Mesendoderm (in vitro differentiated cells): ENCODE measurements at regions not wholly inside any gene's neighbourhood (a gene's known extent, or its start where the extent isn't known, plus 50 kb on each side); places are given as distances from the start of the nearest gene placed in this dataset.

Experiments
- DNase-seq: peaks from one replicate; pipeline ENCODE4 v3.0.0; 2013
- H2AK5ac ChIP-seq: 2 replicates; pipeline ENCODE4 v1.6.1; 2013; ENCODE audit warnings: low read length, inconsistent platforms
- H2BK120ac ChIP-seq: 2 replicates; pipeline ENCODE4 v1.6.1; 2013; ENCODE audit warnings: low read depth, mild to moderate bottlenecking, low read length, moderate library complexity, mixed read lengths
- H2BK15ac ChIP-seq: replicated peaks from 2 replicates; pipeline ENCODE4 v1.6.1; 2013; ENCODE audit warnings: low read depth, mild to moderate bottlenecking, moderate library complexity
- H2BK5ac ChIP-seq: 2 replicates; pipeline ENCODE4 v1.6.1; 2013; ENCODE audit warnings: low read length, inconsistent platforms
- H3K18ac ChIP-seq: 2 replicates; pipeline ENCODE4 v1.6.1; 2013; ENCODE audit warnings: mild to moderate bottlenecking, low read length, mixed read lengths
- H3K23ac ChIP-seq: one replicate; pipeline ENCODE4 v1.6.1; 2013; ENCODE audit warnings: low read length
- H3K27ac ChIP-seq: 2 replicates; pipeline ENCODE4 v1.5.1; 2013; ENCODE audit warnings: low read depth, mild to moderate bottlenecking, inconsistent platforms, low read length, moderate library complexity
- H3K27me3 ChIP-seq: 2 replicates; pipeline ENCODE4 v1.6.1; 2013; ENCODE audit warnings: low read length, control low read depth, mild to moderate bottlenecking, inconsistent platforms; ENCODE audit not compliant: insufficient read depth, poor library complexity
- H3K36me3 ChIP-seq: 2 replicates; pipeline ENCODE4 v1.6.1; 2013; ENCODE audit warnings: low read length, inconsistent platforms; ENCODE audit not compliant: control insufficient read depth, insufficient read depth
- H3K4ac ChIP-seq: one replicate; pipeline ENCODE4 v1.6.1; 2013; ENCODE audit warnings: low read depth, mild to moderate bottlenecking, low read length, moderate library complexity
- H3K4me1 ChIP-seq: 2 replicates; pipeline ENCODE4 v1.6.1; 2013; ENCODE audit warnings: low read depth, low read length, inconsistent platforms; ENCODE audit not compliant: control insufficient read depth
- H3K4me2 ChIP-seq: 2 replicates; pipeline ENCODE4 v1.6.1; 2013; ENCODE audit warnings: low read length
- H3K4me3 ChIP-seq: 2 replicates; pipeline ENCODE4 v1.5.1; 2013; ENCODE audit warnings: mild to moderate bottlenecking, low read length
- H3K56ac ChIP-seq: one replicate; pipeline ENCODE4 v1.6.1; 2013; ENCODE audit warnings: low read length
- H3K79me1 ChIP-seq: 2 replicates; pipeline ENCODE4 v1.6.1; 2013; ENCODE audit warnings: low read length, inconsistent platforms
- H3K79me2 ChIP-seq: 2 replicates; pipeline ENCODE4 v1.6.1; 2013; ENCODE audit warnings: mild to moderate bottlenecking, low read length; ENCODE audit not compliant: control insufficient read depth, insufficient read depth
- H3K9ac ChIP-seq: 2 replicates; pipeline ENCODE4 v1.6.1; 2013; ENCODE audit warnings: low read length, inconsistent platforms
- H4K5ac ChIP-seq: one replicate; pipeline ENCODE4 v1.6.1; 2013; ENCODE audit warnings: low read length
- H4K8ac ChIP-seq: one replicate; pipeline ENCODE4 v1.6.1; 2013; ENCODE audit warnings: low read depth, mild to moderate bottlenecking, control low read depth, low read length, moderate library complexity
- WGBS: extraction: QIAGEN DNeasy Blood & Tissue Kit; methylation state at CpG from one replicate; pipeline ENCODE4 v1.1.7; 2013; ENCODE audit warnings: low lambda C conversion rate, missing lambda C conversion rate; ENCODE audit not compliant: insufficient coverage; ENCODE audit errors: extremely low coverage; 5-methylcytosine and 5-hydroxymethylcytosine counted together

GRCh38 chr18:24958001-24958400, 394.0 kb downstream of the ZNF521 start:
- no peaks in the 10 kb centered on the region for H3K36me3 ChIP-seq
- H3K27ac ChIP-seq: no peak overlapping the region
- H3K4me2 ChIP-seq: no peak overlapping the region
- H3K18ac ChIP-seq: no peak overlapping the region
- no peaks in the 10 kb centered on the region for H3K4me1 ChIP-seq
- H4K5ac ChIP-seq: no peak overlapping the region
- no peak overlapping the region for H4K8ac ChIP-seq
- no peak overlapping the region for H2BK15ac ChIP-seq
- WGBS: no CpG with 5 or more reads among the region's 2 CpGs
- peak; percentile 79 for DNase-seq
- no peak overlapping the region for H3K56ac ChIP-seq
- H3K9ac ChIP-seq: no peak overlapping the region
- no peaks in the 10 kb centered on the region for H3K27me3 ChIP-seq
- no peak overlapping the region for H3K23ac ChIP-seq
- H2BK5ac ChIP-seq: peak overlapping the region; percentile 1
- H3K79me1 ChIP-seq: no peaks in the 10 kb centered on the region
- no peak overlapping the region for H3K4me3 ChIP-seq
- H2AK5ac ChIP-seq: no peak overlapping the region
- H3K4ac ChIP-seq: no peak overlapping the region
- no peak overlapping the region for H2BK120ac ChIP-seq
- no peaks in the 10 kb centered on the region for H3K79me2 ChIP-seq

DNA sequence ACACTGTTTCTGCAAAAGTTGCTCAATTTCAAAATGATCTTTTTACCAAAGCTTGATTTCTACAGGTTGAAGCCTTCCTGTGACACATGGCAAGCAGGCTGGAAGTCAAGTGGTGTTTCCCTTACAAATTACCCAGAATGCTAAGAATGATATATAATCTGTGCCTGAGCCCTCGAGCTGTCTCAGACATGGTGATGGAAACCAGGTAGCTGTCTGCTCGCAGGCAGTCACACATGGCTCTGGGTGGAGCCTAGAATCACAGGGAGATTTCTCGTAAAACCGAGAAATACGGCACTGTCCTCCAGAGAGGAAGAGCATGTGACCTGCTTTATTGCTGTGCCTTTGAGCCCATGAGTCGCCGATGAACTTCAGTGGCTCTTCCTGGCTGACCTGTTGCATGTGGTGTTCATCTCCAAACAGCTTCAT, 392.9 kb downstream of the ZNF521 start:
- DNase-seq: peak; percentile 35
- no peak overlapping the region for H3K18ac ChIP-seq
- no peak overlapping the region for H3K9ac ChIP-seq
- H2BK5ac ChIP-seq: no peak overlapping the region
- no peaks in the 10 kb centered on the region for H3K36me3 ChIP-seq
- peak overlapping the region; percentile 5 for H3K4ac ChIP-seq
- no peak overlapping the region for H3K4me3 ChIP-seq
- H4K8ac ChIP-seq: no peak overlapping the region
- no peak overlapping the region for H3K4me2 ChIP-seq
- peak overlapping the region; percentile 33 for H2BK120ac ChIP-seq
- no peak overlapping the region for H3K56ac ChIP-seq
- no peak overlapping the region for H3K27ac ChIP-seq
- no peaks in the 10 kb centered on the region for H3K79me1 ChIP-seq
- no CpG with 5 or more reads among the region's 7 CpGs for WGBS
- no peaks in the 10 kb centered on the region for H3K79me2 ChIP-seq
- no peaks in the 10 kb centered on the region for H3K27me3 ChIP-seq
- no peak overlapping the region for H2BK15ac ChIP-seq
- H4K5ac ChIP-seq: no peak overlapping the region
- H3K23ac ChIP-seq: no peak overlapping the region
- H3K4me1 ChIP-seq: no peaks in the 10 kb centered on the region
- no peak overlapping the region for H2AK5ac ChIP-seq

DNA sequence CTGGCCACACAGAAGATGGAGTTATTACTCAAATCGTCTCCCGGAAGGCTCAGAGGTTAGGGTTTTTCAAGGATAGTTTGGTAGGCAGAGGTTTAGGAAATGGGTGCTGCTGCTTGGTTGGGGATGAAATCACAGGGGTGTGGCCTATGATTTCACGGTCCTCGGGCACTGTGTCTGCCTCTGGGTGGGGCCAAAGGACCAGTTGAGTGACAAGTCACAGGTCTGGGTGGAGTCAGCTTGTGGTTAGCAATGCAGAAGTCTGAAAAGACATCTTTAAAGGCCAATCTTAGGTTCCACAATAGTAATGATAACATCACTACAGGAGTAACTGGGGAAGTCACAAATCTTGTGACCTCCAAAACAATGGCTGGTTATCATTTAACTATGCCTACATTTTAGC, 387.8 kb downstream of the ZNF521 start:
- no peak overlapping the region for H4K5ac ChIP-seq
- no peaks in the 10 kb centered on the region for H3K27me3 ChIP-seq
- H3K4me2 ChIP-seq: no peak overlapping the region
- no peaks in the 10 kb centered on the region for H3K36me3 ChIP-seq
- H3K23ac ChIP-seq: no peak overlapping the region
- H3K79me1 ChIP-seq: no peaks in the 10 kb centered on the region
- H3K79me2 ChIP-seq: no peaks in the 10 kb centered on the region
- H3K9ac ChIP-seq: no peak overlapping the region
- no peak overlapping the region for H2AK5ac ChIP-seq
- peak; percentile 73 for DNase-seq
- no peak overlapping the region for H2BK15ac ChIP-seq
- no peak overlapping the region for H4K8ac ChIP-seq
- H3K4me1 ChIP-seq: no peaks in the 10 kb centered on the region
- H3K27ac ChIP-seq: no peak overlapping the region
- H3K18ac ChIP-seq: no peak overlapping the region
- H3K4ac ChIP-seq: no peak overlapping the region
- no peak overlapping the region for H3K56ac ChIP-seq
- H3K4me3 ChIP-seq: no peak overlapping the region
- H2BK120ac ChIP-seq: no peak overlapping the region
- no CpG with 5 or more reads among the region's 4 CpGs for WGBS
- no peak overlapping the region for H2BK5ac ChIP-seq

GRCh38 chr18:24968238-24968775, 383.7 kb downstream of the ZNF521 start:
- Histone ChIP-seq H3K4me3 (no peak overlapping the region), H3K27me3 (no peaks in the 10 kb centered on the region), H3K9ac (no peak overlapping the region), H2AK5ac (no peak overlapping the region), H3K27ac (no peak overlapping the region), H2BK5ac (no peak overlapping the region), H3K79me2 (no peaks in the 10 kb centered on the region), H4K8ac (no peak overlapping the region), H3K79me1 (no peaks in the 10 kb centered on the region), H2BK15ac (no peak overlapping the region), H3K23ac (no peak overlapping the region), H4K5ac (no peak overlapping the region), H2BK120ac (no peak overlapping the region), H3K4me2 (no peak overlapping the region), H3K4me1 (no peaks in the 10 kb centered on the region), H3K36me3 (no peaks in the 10 kb centered on the region), H3K18ac (no peak overlapping the region), H3K56ac (no peak overlapping the region), H3K4ac (no peak overlapping the region)
- no peak for DNase-seq
- no CpG with 5 or more reads among the region's 3 CpGs for WGBS

GRCh38 chr18:24972577-24972976, 379.4 kb downstream of the ZNF521 start:
- Histone ChIP-seq H4K8ac (no peak overlapping the region), H3K56ac (no peak overlapping the region), H3K4me1 (no peaks in the 10 kb centered on the region), H3K23ac (no peak overlapping the region), H3K36me3 (no peaks in the 10 kb centered on the region), H3K4me3 (no peak overlapping the region), H3K18ac (no peak overlapping the region), H3K79me1 (no peaks in the 10 kb centered on the region), H3K79me2 (no peaks in the 10 kb centered on the region), H3K4me2 (no peak overlapping the region), H2BK120ac (no peak overlapping the region), H4K5ac (no peak overlapping the region), H3K4ac (no peak overlapping the region), H3K27me3 (no peaks in the 10 kb centered on the region), H3K27ac (no peak overlapping the region), H2BK15ac (no peak overlapping the region), H2BK5ac (no peak overlapping the region), H3K9ac (no peak overlapping the region), H2AK5ac (no peak overlapping the region)
- no CpG with 5 or more reads among the region's 4 CpGs for WGBS
- no peak for DNase-seq

GRCh38 chr18:24974431-24974830, 377.5 kb downstream of the ZNF521 start:
- Histone ChIP-seq H3K79me2 (no peaks in the 10 kb centered on the region), H3K56ac (no peak overlapping the region), H2BK120ac (no peak overlapping the region), H3K27ac (no peak overlapping the region), H2BK5ac (no peak overlapping the region), H3K4me2 (no peak overlapping the region), H3K18ac (no peak overlapping the region), H3K4ac (no peak overlapping the region), H4K5ac (no peak overlapping the region), H3K9ac (no peak overlapping the region), H4K8ac (no peak overlapping the region), H3K36me3 (no peaks in the 10 kb centered on the region), H3K4me3 (no peak overlapping the region), H3K79me1 (no peaks in the 10 kb centered on the region), H3K23ac (no peak overlapping the region), H3K4me1 (peaks cover 2% of the 10 kb centered on the region), H3K27me3 (no peaks in the 10 kb centered on the region), H2BK15ac (no peak overlapping the region), H2AK5ac (no peak overlapping the region)
- no CpG with 5 or more reads among the region's 2 CpGs for WGBS
- no peak for DNase-seq
